ENCODE measurements at regions not wholly inside any gene's neighbourhood (a gene's known extent, or its start where the extent isn't known, plus 50 kb on each side); places are given as distances from the start of the nearest gene placed in this dataset.

DNA sequence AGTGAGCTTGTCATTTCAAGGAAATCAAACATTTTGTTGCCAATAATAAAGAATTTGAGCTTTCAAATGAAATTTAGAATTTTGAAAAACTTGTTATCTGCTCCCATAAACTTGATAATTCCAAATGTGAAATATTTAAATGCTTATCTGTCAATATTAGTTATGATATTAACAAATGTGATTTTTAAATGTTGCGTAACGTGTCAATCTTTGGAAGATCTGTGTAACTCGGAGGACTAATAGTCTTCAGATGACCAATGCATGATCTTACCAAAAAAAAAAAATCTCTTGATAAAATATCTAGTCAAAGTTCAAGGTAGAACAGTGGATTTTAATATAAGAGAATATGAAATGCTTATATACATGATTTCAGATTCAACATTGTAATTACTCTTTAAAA lies 274.5 kb upstream of the HSF2 start:
- no peak for ATAC-seq (ENCODE audit: low FRiP score)

DNA sequence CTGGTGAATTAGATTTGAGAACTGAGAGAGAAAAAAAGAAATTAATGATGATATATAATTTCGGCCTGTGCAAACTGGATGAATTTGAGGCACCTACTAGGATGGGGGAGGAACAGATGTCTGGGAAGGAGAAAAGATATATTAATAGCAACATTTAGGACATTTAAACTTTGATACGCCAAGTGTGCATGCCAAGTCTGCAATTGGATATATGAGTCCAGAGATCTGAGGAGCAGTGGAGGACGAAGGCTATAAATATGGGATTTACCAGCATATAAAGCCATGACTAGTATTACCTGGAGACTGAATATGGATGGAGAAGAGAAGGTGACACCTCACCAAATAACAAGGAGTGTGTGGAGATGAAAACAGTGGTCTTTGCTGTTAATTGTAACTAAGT lies 272.6 kb upstream of the HSF2 start:
- ATAC-seq (ENCODE audit: low FRiP score) (no peak), DNase-seq (ENCODE audit: low spot score) (no peak)
- TF ChIP-seq, protein P1, sequence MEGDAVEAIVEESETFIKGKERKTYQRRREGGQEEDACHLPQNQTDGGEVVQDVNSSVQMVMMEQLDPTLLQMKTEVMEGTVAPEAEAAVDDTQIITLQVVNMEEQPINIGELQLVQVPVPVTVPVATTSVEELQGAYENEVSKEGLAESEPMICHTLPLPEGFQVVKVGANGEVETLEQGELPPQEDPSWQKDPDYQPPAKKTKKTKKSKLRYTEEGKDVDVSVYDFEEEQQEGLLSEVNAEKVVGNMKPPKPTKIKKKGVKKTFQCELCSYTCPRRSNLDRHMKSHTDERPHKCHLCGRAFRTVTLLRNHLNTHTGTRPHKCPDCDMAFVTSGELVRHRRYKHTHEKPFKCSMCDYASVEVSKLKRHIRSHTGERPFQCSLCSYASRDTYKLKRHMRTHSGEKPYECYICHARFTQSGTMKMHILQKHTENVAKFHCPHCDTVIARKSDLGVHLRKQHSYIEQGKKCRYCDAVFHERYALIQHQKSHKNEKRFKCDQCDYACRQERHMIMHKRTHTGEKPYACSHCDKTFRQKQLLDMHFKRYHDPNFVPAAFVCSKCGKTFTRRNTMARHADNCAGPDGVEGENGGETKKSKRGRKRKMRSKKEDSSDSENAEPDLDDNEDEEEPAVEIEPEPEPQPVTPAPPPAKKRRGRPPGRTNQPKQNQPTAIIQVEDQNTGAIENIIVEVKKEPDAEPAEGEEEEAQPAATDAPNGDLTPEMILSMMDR (IDR thresholded peaks at IDR 0.05), result no peak

More for the DNA sequence above, 274.5 kb upstream of the HSF2 start:
- DNase-seq (ENCODE audit: low spot score), result no peak
- TF ChIP-seq, protein P1 (IDR thresholded peaks at IDR 0.05), result no peak

- DNase-seq (ENCODE audit: low spot score) (no peak), ATAC-seq (ENCODE audit: low FRiP score) (no peak)
- TF ChIP-seq, protein P1 (IDR thresholded peaks at IDR 0.05), result no peak
Observed at GRCh38 chr6:122128445-122128844, 271.0 kb upstream of the HSF2 start.

- TF ChIP-seq, protein P1 (IDR thresholded peaks at IDR 0.05), result no peak
- DNase-seq (ENCODE audit: low spot score) (no peak), ATAC-seq (ENCODE audit: low FRiP score) (no peak)
Observed at GRCh38 chr6:122129313-122130025, 270.0 kb upstream of the HSF2 start.

DNA sequence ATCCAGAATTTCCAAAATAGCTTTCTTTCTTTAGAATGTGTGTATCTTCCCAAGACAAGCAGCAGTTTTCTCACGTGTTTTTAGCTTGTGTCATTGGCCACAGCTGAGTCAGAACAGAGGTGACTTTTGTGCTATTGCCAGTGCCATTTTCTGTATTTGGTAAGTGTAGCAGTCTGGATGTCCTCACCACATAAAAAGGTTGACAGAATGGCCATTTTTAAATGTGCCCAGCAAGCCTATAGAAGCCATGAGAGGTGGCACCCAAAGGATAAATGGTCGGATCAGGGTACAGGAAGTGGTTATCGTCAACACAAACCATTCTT lies 269.5 kb upstream of the HSF2 start:
- DNase-seq (ENCODE audit: low spot score) (no peak), ATAC-seq (ENCODE audit: low FRiP score) (no peak)
- TF ChIP-seq, protein P1 (IDR thresholded peaks at IDR 0.05), result no peak

- no peak for DNase-seq (ENCODE audit: low spot score)
- TF ChIP-seq, protein P1 (IDR thresholded peaks at IDR 0.05), result no peak
- no peak for ATAC-seq (ENCODE audit: low FRiP score)
Observed at GRCh38 chr6:122130518-122130917, 268.9 kb upstream of the HSF2 start.

DNA sequence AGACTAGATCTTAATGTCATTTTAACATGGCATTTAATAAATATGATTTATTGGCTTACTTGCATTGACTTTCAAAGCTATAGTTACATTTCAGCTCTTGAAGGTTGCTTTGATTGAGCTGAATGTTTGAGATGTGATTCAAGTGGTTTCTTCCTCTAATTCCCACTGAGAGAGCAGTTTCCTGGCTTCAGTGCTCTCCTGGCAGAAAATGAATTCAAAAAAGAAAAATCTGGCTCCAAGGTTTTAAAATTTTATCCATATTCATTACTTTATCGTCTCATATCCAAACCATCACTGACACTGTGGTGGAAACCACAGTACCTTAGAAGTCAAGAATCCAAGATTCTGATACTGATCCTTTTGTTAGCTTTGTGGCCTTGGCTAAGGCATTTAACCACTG lies 263.1 kb upstream of the HSF2 start:
- no peak for ATAC-seq (ENCODE audit: low FRiP score)
- DNase-seq (ENCODE audit: low spot score), result no peak
- TF ChIP-seq, protein P1 (IDR thresholded peaks at IDR 0.05), result no peak

All from omental fat pad (tissue), 3 donors.